Endothelial cell (in vitro differentiated cells): ENCODE measurements at regions not wholly inside any gene's neighbourhood (a gene's known extent, or its start where the extent isn't known, plus 50 kb on each side); places are given as distances from the start of the nearest gene placed in this dataset.

Experiments used
- DNase-seq: peaks from one replicate; pipeline ENCODE4 v3.0.0; 2021; ENCODE audit warnings: low spot score
- H3K27ac Mint-ChIP-seq: one replicate; pipeline ENCODE4 v1.8.0; 2021; ENCODE audit warnings: mixed read lengths, inconsistent platforms; ENCODE audit not compliant: unreplicated experiment
- H3K27me3 Mint-ChIP-seq: one replicate; pipeline ENCODE4 v1.8.0; 2021; ENCODE audit warnings: mild to moderate bottlenecking, moderate library complexity, mixed read lengths, inconsistent platforms; ENCODE audit not compliant: unreplicated experiment
- H3K36me3 Mint-ChIP-seq: one replicate; pipeline ENCODE4 v1.8.0; 2021; ENCODE audit warnings: mild to moderate bottlenecking, low read depth, mixed read lengths, inconsistent platforms; ENCODE audit not compliant: unreplicated experiment
- H3K4me1 Mint-ChIP-seq: one replicate; pipeline ENCODE4 v1.8.0; 2021; ENCODE audit warnings: mild to moderate bottlenecking, mixed read lengths, inconsistent platforms; ENCODE audit not compliant: unreplicated experiment
- H3K4me3 Mint-ChIP-seq: one replicate; pipeline ENCODE4 v1.8.0; 2021; ENCODE audit warnings: mild to moderate bottlenecking, mixed read lengths, inconsistent platforms; ENCODE audit not compliant: unreplicated experiment
- H3K9me3 Mint-ChIP-seq: one replicate; pipeline ENCODE4 v1.8.0; 2021; ENCODE audit warnings: mixed read lengths, inconsistent platforms; ENCODE audit not compliant: unreplicated experiment
- TF ChIP-seq, protein P1 (sequence below): fragments of 200-600 bp; sonication (generic); IDR thresholded peaks from one replicate; pipeline ENCODE4 v1.5.0; 2021; ENCODE audit warnings: antibody characterized with exemption; ENCODE audit not compliant: unreplicated experiment

DNA sequence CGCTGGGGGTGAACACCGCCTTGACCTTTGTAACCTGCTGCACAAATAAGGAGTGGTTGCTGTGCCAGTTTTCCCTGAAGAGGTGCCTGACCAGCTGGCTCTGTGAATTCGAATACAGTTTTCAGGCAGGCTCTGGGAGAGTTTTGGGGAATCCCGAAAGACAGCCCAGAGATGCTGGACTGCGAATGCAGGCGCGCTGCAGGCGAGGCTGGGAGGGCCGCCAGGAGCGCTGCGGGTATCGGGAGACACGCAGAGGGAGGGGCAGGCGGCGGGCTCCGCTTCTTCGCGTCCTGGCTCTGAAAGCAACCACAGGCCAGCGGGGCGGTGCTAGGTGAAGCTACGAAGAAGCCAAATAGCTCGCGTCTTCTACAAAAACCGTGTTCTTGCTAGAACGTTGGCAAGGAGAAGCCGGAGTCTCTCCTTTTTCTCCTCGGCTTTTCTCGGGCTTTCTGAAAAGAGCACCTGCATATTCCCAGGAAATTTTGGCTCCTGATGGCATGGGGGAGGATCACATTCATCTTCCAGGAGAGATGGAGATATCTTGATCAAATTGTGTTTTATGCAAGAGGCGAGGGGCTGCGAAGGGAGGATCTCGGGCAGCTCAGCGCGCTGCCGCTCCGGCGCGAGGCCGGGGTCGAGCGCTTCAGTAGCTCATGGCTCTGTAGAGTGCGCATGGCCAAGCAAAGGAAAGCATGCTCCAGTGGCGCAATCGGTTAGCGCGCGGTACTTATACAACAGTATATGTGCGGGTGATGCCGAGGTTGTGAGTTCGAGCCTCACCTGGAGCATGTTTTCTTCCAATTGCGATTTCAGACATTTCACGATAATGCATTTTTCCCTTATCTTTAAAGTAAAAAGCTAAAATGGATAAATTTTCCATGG lies 158.1 kb upstream of the ZNF184 start:
- H3K36me3 Mint-ChIP-seq = no peaks in the 10 kb centered on the region
- H3K4me3 Mint-ChIP-seq = peak overlapping the region; percentile 97
- H3K9me3 Mint-ChIP-seq = no peaks in the 10 kb centered on the region
- TF ChIP-seq, protein P1, sequence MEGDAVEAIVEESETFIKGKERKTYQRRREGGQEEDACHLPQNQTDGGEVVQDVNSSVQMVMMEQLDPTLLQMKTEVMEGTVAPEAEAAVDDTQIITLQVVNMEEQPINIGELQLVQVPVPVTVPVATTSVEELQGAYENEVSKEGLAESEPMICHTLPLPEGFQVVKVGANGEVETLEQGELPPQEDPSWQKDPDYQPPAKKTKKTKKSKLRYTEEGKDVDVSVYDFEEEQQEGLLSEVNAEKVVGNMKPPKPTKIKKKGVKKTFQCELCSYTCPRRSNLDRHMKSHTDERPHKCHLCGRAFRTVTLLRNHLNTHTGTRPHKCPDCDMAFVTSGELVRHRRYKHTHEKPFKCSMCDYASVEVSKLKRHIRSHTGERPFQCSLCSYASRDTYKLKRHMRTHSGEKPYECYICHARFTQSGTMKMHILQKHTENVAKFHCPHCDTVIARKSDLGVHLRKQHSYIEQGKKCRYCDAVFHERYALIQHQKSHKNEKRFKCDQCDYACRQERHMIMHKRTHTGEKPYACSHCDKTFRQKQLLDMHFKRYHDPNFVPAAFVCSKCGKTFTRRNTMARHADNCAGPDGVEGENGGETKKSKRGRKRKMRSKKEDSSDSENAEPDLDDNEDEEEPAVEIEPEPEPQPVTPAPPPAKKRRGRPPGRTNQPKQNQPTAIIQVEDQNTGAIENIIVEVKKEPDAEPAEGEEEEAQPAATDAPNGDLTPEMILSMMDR = no peak
- peaks cover 4% of the 10 kb centered on the region for H3K4me1 Mint-ChIP-seq
- peak overlapping the region; percentile 75 for H3K27ac Mint-ChIP-seq
- peaks cover 8% of the 10 kb centered on the region for H3K27me3 Mint-ChIP-seq
- peak; percentile 69 for DNase-seq

DNA sequence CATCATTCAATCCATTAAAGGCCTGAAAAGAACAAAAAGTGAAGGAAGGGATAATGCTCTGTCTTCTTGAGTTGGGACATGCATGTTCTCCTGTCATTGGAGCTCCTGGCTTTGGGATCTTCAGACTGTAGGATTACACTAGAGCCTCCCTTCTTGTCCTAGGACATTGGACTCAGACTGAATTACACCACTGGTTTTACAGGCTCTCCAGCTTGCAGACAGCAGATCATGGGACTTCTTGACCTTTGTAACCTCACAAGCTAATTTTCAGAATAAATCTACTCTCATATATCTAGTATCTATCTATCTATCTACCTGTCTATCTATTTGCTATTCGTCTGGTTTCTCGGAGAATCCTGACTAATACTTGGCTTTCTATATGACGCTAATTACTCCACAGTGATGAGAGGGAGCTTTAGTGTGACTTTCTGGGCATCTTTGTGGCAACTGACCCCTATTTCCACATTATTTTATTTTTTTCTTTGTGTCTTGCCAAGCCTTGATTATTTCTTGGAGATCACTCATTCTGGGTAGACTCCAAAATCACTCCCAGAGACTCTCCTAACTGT lies 151.9 kb upstream of the ZNF184 start:
- Mint-ChIP-seq H3K27me3 (peaks cover 6% of the 10 kb centered on the region), H3K36me3 (no peaks in the 10 kb centered on the region), H3K27ac (no peak overlapping the region), H3K4me3 (no peak overlapping the region), H3K4me1 (no peaks in the 10 kb centered on the region), H3K9me3 (no peaks in the 10 kb centered on the region)
- TF ChIP-seq, protein P1 = no peak
- no peak for DNase-seq

DNA sequence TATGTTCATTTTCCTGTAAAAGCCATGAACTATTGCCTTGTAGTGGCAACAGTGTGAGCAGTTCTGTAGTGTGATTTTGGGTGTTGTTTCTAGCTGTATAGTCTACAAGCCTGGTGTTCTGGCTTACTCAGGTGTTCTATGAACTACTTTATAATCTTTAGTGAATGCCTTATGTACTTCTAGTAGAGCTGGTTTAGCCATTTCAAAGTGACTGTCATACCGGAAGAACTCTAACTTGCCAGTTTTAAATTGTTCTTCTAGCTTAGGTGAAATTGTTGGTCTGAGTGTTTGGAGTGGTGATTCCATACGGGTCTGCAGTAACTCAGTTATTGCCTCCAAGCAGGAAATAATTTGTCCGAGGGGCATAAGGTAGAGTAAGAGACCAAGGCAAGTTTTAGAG lies 150.2 kb upstream of the ZNF184 start:
- H3K27me3 Mint-ChIP-seq = peaks cover 4% of the 10 kb centered on the region
- H3K4me3 Mint-ChIP-seq = peak overlapping the region; percentile 51

DNA sequence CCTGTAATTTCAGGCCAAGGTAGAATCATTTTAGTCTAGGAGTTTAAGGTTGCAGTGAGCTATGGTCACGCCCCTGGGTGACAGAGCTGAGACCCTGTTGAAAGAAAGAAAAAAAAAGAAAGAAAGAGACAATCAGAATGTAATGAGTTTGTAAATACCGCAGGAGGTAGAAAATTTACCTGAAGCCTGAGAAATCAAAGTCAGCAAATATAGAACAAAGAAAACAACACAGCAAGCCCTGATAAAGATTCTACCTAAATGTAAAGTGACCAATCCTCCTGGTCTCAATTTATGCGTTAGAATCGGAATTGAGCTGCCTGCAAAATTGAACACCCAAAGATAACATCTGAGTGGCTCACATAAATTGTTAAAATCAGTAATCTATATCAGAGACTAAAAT lies 146.5 kb upstream of the ZNF184 start:
- Mint-ChIP-seq H3K27me3 (peaks cover 5% of the 10 kb centered on the region), H3K9me3 (no peaks in the 10 kb centered on the region), H3K4me3 (no peak overlapping the region), H3K27ac (no peak overlapping the region), H3K36me3 (no peaks in the 10 kb centered on the region), H3K4me1 (peaks cover 17% of the 10 kb centered on the region)
- DNase-seq = no peak
- TF ChIP-seq, protein P1 = no peak

More for the DNA sequence above, 150.2 kb upstream of the ZNF184 start:
- Mint-ChIP-seq H3K4me1 (peaks cover under 1% of the 10 kb centered on the region), H3K27ac (no peak overlapping the region), H3K9me3 (no peaks in the 10 kb centered on the region), H3K36me3 (no peaks in the 10 kb centered on the region)
- TF ChIP-seq, protein P1 = no peak
- DNase-seq = no peak
